Activated CD8-positive, alpha-beta memory T cell treated with anti-CD3 and anti-CD28 coated beads for 48 hours (primary cell): ENCODE measurements at regions not wholly inside any gene's neighbourhood (a gene's known extent, or its start where the extent isn't known, plus 50 kb on each side); places are given as distances from the start of the nearest gene placed in this dataset.

Experiments
- DNase-seq, 3 experiments: peaks; one replicate each; pipeline ENCODE4 v3.0.0-alpha.2; 2020; ENCODE audit warnings: low read depth in 2 of 3, low spot score in 2 of 3

DNA sequence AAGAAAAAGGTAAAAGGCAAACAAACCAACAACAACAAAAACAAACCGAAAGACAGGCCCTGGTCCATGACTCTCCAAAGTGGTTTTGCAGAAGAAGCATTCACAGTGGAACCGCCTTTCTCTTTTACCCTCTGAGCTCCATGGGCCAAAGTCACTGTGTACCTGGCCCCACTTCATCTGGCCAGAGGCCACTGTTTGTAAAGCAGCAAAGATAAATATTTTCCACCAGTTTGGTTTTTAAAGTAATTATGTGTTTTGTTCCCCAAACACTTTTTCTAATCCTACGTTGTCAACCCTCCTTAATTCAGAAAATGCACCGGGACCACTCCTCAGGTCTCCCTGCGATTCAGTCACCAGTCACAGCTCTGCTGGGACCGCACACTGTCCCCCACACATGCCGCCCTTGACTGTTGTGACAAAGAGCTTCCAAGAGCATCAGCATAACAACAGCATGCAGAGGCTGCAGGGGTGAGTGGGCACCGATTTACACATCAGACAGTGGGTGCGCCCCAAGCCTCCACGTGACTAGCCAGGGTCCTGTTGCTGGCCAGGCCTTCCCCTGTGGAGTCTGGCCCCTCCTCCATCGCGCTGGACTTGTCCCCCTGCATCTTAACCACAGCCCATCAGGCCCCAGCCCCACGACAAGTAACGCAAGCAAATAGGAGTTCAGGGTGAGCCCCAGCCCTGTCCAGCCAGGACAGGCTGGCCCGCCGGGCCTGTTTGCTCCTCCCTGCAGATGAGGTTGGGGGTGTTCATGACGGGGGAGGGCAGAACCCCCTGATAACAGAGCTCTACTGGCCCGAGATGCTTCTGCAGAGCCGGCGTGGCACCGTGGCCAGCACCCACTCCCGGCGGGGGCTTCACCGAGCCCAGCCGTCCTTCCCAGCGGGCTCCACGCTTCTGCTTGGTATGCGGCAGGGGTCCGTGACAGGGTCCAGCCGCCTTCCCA, 65.2 kb upstream of the DIO3 start:
- no peak for DNase-seq

DNA sequence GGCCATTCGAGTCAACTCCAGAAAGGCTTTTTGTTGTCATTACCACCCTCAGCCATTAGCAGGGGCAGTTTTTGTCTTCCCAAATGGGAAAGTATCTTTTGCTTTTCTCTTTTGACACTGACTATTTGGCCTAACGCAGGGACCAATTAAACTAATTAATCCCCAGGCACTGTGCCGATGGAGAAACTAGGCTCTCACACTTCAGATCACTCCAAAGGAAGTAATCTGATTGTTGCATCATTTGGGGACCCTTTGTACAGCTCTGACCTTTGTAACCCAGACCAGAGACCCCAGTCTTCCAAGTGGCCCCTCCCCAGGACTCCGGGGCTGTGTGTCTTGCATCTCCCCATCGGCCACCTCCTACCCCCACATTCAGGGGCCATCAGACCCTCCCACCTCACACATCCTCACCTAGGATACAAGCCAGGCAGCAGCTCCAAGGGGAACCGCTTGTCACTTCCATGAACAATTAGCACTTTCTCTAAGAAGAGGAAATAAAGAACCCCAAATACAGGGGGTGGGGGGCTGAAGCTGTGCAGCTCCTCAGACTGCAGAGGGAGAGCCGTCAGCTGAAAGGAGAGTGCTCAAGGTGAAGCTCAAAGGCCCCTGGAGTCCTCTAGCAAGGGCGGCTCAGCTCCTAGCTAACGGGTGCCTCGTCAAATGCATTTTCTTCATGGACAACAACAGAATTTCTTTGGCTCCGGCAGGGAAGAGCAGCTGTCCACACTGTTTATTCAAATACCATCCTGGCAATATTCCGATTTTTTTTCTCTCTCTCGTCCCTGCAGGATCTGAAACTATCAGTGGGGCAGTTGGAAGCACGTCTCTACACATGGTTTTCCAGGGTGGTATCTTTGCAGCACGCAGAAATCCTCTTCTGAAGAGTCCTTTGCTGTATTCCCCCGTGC, 64.3 kb upstream of the DIO3 start:
- DNase-seq: no peak

DNA sequence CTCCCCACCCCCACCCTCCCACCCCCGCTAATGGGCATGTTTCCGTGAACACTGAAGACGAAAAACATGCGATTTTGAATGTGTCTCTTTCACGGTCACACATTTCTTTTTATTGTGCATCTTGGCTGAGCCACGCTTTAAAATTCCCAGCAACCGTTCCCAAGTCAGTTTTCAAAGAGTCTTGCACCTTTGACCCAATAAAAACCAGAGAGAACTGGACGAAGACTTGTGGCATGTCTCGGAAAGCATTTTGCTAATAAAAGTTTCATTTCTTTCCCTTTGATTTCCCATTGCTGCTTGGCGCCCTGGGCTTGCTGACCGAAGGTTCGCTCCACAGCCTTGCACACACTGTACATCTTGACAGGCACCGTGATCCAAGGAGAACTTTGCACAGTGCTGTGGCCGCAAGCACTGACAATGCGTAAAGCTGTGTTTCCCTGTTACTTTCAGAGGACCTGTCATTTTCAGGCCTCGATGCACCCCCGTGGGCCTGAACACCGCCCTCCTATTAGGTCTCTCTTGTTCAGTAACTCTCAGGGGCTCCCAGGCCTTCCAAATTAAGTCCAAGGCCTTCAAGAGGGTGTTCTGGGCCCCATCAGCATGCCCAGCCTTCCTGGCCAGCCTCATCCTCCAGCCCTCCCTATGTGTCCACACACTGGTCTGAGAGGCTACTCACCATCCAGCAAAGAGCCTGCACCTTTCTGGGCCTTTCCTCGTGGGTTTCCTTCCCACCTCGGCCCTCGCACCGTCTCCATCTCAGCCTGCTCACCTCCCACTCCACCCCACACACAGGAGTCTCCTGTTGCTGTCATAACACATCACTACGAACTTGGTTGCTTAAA, 63.4 kb upstream of the DIO3 start:
- DNase-seq: no peak

DNA sequence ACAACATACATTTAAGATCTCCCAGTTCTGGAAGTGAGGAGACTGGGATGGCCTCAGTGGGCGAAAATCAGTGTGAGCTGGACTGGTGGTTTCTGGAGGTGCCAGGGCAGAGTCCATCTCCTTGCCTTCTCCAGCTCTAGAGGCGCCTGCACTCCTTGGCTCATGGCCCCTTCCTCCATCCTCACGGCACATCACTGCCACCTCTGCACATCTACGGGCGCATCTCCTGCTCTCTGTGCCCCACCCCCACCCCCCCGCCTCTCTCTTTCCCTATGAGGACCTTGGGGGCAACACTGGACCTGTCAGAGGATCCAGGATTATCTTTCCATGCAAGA, 62.8 kb upstream of the DIO3 start:
- DNase-seq: no peak

DNA sequence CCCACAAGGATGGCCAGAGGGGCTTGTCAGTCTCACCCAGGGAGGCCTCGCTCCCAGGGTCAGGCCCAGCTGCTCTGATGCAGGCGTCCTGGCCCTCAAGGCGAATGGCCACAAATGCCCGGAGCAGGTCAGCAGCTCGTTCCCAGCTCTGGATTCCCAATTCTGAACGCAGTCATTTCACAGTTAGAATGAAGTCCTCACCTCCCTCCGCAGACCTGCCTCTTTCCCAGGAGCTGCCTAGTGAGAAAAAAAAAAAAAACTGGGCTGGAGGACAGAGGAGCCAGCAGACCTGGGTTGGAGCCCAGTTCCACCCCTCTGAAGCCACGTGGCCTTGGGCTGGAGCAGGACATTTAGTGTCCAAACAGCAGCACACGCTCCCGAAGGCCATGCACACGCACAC, 62.2 kb upstream of the DIO3 start:
- no peak for DNase-seq

DNA sequence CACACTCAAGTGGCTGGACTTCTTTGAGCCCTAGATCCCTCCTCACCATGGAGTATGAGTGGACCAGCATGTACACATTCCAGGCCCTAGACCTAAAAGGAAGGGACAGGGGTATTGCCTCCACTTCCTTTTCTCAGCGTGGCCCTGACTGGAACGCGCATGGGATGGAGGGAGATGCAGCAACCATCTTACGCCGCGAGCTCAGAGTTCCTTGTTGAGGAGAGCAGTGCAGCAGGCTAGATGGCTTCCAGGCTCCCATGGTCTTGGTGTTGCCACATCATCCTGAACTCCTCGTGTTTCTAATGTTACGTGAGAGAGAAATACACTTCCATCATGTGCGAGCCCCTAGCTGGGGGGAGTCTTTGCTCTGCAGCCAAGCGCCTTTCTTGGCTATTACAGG, 61.8 kb upstream of the DIO3 start:
- no peak for DNase-seq

DNA sequence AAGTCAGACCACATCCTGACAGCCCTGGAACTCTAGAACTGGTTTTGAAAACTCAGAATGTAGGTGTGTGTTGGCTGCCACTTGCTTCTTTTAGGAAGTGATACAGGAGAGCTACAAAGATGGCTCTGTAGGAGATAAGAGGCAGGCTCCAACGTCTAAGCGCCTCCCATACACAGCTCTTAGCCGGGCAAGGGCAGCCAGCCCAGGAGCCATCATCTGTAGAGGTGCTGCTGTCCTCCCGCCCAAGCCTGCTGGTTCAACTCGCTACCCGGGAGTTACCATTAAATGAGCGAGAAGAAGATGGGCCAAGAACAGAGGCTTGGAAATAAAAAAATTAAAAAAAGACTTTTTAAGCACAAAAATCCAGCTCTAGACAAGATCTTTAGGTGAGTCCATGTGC, 61.2 kb upstream of the DIO3 start:
- no peak for DNase-seq

DNA sequence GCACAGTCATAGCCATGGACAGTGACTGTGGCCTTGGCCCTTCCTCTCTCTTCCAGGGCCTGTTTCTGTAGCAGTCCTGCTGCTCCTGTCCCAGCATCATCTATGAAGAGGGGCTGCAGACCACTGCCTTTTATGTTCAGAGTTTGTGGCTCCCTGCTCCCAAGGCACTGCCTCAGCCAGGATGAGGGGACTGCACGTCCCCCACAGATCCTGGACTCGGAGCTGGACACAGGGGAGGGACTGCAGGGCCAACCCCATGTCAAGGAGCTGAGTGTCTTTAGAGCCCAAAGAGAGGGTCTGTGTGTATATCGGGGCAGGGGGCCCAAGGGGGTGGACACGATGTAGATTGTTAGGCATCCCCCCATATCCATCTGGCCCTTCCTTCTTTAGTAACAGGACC, 60.6 kb upstream of the DIO3 start:
- no peak for DNase-seq

DNA sequence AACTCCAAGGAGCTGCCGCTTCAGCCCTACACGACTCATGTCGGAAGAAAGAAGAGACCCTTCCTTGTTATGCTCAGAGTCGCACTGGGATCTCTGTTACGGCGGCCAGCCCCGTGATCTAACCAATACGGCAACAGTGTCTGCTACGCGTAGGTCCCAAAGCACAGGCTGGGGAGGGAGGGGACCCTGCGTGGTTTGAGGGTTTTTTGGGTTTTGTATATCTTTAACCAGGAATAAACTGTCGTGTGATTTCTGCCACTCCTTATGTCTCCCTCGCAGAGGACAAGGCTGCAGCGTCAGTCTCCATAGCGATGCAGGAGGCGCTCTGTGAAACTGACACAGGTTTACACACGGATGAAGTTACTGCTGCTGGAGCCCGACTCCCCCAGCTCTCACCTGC, 60.0 kb upstream of the DIO3 start:
- no peak for DNase-seq

DNA sequence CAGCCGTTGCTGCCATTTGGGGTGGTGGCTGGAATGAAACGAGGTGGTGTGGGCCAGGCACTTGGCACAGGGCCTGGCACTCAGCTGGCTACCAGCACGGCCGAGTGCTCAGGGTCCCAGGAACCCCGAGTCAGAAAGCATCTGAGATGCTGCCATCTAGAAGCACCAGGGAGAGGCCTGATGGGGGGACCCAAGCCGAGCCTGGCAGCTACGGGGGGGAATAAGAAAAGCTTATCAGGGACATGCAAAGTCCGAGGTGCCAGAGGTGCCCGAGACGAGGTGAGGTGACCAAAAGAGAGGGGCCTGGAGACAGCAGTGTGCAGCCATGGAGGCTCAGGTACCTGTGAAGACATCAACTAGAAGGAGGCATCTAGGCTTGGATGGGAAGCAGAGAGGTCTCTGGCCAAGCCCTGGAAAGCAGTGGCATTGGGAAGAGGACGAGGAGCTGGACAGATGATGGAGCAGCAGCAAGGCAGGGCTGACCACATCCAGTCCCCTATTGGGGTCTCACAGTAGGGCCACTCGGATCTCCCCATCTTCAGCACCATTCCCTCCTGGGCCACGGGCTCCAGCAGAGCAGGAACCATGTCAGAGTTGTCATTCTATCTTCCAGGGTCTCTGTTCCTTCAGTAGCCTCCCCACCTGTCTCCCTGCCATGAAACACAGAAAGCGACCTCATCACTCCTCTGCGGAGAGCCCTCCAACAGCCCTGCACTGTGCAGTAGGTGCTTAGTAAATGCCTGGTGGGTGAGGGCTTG, 59.3 kb upstream of the DIO3 start:
- DNase-seq: no peak

DNA sequence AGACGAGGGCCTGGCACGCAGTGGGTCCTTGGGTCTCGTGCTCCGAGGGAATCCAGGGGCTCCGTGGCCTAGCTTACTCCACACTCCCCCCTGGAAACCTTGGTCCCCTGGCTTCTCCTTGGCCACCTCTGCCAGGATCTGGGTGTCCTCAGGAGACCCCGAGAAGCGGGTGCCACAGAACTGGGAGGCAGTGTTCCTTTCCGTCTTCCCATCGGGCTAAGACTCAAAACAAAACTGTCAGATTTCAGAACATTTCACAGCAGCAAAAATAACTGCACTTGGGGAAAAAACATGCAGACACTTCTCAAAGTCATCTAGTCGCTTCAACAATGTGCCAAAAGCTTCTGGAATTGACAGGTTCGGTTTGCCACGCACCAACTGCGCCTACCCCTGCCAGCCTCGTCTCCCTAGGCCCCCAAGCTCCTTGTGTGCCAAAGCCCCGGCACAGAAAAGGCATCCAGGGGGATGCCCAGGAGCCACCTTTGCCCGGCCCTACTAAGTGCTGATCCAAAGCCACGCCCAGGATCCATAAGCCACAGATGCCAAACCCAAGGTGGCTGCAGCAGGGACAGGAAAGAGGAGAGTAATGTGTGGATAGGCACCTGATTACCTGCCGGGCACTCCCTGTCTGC, 58.4 kb upstream of the DIO3 start:
- DNase-seq: no peak

DNA sequence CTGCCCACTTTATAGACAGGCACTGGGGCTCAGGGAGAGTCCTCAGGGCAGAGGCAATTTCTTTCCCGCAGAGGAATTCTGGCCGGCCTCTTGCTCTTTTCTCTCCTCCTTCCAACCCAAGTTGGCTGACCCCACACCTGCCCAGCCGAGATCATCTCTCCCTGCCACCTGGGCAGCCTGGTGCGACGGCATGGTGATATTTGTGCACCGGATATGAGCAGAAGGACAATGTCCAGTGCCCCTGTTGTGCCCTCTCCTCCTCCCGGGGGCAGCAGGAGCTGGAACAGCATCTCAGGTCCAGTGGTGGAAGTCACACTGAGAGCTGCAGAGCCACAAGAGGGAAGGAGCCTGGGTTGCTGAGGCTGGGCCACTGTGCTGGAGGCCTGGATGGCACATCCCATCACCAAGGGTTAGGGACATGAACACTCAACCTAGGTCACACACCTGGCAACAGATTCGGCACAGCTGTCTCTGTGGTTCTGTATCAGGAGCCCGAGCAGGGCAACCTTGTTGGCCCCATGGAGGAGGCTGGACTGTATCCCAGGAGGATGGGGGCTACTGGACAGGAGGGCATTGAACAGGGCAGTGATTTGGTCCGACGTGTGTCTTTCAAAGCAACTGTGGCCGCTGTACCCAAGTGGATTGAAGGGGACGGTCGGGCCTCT, 57.7 kb upstream of the DIO3 start:
- no peak for DNase-seq

DNA sequence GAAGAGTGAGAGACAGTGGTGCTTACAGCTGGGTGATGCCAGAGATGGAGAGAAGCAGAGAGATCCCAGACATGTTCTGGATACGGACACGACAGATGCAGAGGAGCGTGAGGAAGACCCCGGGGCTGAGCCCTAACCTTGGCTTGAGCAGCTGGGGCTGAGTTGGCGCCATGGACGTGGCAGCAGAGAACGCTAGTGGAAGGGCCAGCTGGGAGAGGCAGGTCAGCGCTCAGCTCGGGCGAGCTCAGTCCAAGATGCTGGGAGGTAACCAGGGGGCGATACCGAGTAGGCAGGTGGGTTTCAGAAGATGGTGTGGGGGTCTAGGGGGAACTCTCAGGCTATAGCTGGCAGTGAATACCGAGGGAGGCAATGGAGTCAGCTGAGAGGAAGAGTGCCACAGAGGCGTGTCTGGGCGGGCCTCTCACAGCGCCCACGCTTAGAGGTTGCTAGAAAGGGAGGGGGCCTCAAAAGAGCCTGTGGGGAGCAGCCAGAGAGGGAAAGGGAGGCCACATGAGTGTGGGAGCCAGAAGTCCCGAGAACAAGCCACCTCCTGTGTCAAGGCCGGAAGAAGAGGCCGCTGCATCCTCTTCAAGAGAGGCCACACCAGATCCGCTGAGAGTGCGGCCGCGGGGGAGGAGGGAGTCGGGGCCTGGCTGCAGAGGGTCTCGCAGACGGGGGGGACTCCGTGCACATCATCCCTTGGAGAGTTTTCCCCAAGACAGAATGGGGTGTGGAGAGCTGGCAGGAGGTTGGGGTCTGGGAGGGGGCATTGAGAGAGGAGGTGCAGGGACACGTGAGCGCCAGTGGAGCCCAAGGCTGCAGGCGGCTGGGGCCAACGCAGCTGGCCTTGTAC, 57.0 kb upstream of the DIO3 start:
- no peak for DNase-seq

DNA sequence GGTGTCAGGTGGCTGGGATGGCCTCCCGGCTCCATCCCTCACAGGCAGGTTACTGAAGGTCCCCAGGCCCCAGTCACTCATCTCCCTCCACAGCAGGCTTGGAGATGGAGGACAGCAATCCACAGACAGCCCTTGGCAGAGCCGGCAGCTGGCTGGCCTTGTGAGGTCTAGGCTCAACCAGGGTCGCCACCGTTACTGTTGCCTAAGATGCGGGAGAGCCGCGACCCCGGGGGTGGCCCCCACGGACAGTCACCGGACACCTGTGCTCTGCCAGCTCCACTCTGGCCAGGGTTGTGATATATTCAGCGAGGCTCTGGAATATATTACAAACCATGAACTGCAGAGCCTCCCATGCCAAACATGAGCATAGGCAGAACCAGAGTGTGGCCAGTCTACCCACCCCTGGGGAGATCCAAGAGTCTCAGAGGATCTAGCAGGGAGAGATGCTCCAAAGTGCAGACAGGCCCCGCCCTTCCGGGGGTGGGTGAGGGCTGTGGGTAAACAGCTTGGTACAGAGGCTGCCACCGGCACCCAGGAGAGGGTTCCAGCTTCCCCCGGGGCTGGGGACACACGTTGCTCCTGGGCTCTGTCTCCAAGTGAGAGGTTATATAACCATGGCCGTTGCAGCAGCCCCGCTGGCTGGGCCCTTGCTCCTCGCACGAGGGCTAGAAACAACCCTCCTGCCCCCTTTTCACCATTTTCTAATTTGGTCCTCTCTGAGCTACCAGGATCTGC, 55.9 kb upstream of the DIO3 start:
- DNase-seq: no peak

DNA sequence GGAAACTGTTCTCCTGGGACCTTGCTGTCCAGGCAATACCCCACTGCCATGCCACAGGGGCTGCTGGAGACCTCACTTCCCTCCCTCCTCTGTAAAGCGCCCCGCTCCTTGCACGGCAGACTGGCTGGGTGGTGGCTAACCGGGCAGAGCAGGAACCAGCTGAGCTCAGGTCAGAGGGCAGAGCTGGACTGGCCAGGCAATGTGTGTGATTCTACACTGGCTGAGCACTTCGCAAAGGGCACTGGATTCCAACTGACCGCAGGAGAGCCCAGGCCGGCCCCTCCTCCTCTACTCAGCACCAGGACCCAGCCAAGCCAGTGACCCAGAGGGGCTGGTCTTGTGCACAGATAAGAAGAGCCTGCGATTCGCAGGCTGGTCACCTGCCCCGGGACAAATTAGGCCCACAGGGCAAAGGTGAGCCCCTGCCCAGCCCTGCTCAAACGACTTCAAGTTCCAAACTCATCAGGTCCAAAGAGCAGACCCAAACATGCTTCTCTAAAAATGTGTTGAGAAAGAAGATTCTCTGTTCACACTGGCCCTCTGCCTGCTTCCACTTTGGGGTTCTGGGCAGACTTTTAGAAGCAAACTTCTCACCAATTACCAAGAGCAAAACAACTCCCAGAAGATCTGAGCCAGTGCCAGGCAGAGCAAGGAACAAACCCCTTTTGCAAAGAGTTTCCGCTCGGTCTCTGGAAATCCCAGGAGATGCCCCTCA, 54.9 kb upstream of the DIO3 start:
- no peak for DNase-seq

DNA sequence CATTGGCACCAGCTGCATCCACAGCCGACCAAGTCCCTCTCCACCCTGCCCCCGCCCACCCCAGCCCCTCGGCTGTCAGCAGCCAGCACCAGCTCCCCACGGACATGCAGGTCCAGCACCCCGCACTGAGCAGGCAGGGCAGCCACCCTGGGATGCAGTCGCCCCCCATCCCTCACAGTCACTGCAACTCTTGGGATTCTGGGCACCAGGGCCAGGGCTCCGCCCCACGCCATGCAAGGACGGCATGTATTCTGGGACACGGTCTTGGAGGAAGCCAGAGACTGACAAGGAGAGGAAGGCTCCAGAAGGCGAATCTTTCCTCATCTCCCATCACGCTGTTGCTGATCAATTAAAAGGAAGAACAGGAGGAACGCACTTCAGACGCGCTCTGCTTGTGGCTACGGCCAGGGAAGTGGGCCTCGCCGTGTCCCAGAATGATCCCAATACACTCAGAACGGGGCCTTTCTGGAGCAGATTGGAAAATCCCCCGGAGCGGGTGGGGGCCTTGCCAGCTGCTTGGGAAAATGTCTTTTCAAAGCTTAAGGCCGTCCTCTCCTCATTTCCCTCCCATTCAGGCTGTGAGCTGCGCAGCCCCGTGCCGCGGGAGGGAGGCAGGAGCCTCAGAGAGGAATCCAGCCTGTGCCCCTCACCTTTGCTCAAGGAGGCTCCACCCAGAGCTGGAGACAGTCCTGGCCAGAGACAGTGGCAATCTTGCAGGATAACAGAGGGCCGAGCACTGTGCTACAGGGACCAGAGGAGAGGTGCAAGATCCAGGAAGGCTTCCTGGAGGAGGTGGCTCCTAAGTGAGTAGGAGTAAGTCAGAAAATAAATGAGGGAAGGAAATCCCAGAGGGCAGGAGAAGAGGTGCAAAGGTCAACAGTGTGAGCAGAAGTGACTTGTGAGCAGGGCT, 54.1 kb upstream of the DIO3 start:
- no peak for DNase-seq

DNA sequence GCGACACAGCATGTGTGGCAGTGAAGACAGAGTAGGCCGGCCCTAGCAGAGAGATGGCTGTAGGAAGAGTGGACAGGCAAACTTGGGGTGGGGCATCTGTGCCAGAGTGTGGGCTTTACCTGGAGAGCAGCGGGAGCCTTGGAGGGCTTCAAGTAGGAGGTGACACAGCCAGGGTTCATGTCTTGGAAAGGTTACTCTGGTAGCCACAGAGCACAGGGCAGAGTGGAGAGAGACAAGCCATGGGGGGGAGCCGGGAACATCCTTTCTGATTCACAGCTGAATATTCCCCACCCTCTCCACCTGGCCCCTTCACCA, 53.5 kb upstream of the DIO3 start:
- DNase-seq: no peak
